ENCODE measurements at regions not wholly inside any gene's neighbourhood (a gene's known extent, or its start where the extent isn't known, plus 50 kb on each side); places are given as distances from the start of the nearest gene placed in this dataset.

GRCh38 chr20:60211618-60212463 is 253.6 kb downstream of the CDH26 start:
- TF ChIP-seq EZH2phosphoT487 (conservative IDR thresholded peaks at IDR 0.05; ENCODE audit: low read length), result no peak
- TF ChIP-seq, protein P1, sequence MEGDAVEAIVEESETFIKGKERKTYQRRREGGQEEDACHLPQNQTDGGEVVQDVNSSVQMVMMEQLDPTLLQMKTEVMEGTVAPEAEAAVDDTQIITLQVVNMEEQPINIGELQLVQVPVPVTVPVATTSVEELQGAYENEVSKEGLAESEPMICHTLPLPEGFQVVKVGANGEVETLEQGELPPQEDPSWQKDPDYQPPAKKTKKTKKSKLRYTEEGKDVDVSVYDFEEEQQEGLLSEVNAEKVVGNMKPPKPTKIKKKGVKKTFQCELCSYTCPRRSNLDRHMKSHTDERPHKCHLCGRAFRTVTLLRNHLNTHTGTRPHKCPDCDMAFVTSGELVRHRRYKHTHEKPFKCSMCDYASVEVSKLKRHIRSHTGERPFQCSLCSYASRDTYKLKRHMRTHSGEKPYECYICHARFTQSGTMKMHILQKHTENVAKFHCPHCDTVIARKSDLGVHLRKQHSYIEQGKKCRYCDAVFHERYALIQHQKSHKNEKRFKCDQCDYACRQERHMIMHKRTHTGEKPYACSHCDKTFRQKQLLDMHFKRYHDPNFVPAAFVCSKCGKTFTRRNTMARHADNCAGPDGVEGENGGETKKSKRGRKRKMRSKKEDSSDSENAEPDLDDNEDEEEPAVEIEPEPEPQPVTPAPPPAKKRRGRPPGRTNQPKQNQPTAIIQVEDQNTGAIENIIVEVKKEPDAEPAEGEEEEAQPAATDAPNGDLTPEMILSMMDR (IDR thresholded peaks at IDR 0.05; ENCODE audit: insufficient read depth, low read length, poor library complexity, severe bottlenecking), result no peak
